Fibroblast of peridontal ligament (primary cell): ENCODE measurements at regions not wholly inside any gene's neighbourhood (a gene's known extent, or its start where the extent isn't known, plus 50 kb on each side); places are given as distances from the start of the nearest gene placed in this dataset.
A peak's percentile ranks its signal among the peaks of the same experiment; 100 is the strongest.
"Not testable (repeated sequence)": the region's sequence is repeated elsewhere in the genome, so short reads cannot be mapped to it uniquely, and the experiment has no call there.

Experiments used
- DNase-seq: peaks from one replicate; pipeline ENCODE4 v3.0.0-alpha.2; 2010; ENCODE audit errors: extremely low read depth

DNA sequence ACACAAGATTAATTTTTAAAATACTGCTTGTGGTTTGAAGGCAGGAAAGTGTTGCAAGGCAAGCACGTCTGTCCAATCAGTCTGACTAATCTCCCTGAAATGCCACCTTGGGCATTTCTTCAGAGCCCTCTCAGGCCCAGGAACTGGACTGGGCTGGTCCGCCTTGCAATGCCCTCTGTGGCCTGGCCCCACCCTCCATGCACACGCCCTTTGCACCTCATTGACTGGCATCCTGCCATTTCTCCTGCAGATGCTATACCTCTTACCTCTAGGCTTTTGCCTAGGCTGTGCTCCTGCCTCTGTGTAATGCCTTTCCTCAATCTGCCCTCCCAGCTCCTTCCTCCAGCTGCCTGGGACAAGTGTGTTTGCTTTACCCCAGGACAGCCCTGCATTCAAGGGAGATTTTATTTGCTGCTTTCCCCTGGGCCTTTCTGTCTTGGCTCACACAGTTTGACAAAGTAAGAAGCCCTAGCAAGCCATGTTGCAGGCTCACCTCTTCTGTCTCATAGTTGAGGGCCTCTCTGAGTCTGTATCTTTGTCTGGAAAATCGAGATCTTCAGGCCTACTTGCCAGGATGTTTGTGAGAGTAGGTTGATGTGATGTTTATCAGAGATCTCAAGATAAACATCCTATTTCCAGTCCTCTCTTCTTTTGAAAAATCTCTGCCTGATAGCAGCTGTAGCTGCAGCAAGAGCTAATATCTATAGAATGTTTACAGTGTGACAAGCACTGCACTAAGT, 149.2 kb upstream of the JUN start:
- DNase-seq = peak; percentile 82

DNA sequence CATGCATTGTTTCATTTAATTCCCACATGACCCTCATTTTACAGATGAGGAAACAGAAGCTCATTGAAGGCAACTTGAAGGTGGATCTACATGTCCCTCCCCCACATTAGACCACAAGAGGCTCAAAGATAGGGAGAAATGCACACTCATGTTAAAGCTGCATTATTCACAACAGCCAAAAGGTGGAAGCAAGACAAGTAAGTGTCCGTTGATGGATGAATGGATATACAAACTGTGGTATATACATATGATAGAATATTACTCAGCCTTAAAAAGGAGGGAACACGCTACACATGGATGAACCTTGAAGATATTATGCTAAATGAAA, 149.7 kb upstream of the JUN start:
- DNase-seq = no peak

DNA sequence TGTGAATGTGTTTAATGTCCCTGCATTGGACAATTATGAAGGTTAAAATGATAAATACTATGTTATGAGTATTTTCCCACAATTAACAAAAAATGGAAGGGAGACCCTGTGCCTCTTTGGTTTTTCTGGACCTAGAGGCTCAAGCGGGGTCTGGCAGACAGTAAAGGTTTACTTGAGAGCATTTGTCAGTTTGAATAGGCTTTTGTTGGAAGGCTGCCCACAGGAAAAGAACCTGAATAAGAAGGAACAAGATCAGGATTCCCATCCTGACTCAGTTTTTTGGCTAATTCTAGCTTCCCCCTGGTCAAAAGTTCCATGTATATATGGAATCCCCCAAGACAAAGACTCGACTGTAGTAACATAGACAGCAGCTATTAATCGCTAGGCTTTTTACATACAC, 150.9 kb upstream of the JUN start:
- DNase-seq = no peak

DNA sequence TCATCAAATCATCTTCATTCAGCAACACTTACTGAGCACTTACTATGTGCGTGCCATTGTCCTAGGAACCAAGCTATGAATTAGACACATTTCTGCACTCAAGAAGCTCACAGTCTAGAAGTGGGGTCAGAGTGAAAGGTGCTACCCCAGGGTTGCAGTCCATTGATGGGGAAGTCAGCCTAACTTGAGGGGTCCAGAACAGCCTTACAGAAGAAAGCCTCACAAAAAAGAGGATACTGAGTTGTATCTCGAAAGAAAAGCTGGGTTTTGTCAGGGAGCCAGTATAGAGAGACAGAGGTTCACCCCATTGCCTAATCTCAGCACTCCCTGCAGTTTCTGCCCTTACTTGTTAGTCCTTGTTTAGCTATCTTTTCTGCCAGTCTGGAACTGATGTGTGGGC, 153.1 kb upstream of the JUN start:
- no peak for DNase-seq

DNA sequence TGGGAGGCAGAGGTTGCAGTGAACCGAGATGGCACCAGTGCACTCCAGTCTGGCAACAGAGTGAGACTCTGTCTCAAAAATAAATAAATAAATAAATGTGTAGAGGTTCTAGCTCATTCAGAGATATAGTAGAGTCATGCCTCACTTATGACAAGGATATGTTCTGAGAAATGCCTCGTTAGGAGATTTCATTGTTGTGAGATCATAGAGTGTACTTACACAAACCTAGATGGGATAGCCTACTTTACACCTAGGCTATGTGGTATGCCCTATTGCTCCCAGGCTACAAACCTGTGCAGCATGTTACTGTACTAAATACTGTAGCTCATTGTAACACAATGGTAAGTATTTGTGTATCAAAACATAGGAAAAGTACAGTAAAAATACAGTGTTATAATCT, 155.3 kb upstream of the JUN start:
- DNase-seq = no peak

DNA sequence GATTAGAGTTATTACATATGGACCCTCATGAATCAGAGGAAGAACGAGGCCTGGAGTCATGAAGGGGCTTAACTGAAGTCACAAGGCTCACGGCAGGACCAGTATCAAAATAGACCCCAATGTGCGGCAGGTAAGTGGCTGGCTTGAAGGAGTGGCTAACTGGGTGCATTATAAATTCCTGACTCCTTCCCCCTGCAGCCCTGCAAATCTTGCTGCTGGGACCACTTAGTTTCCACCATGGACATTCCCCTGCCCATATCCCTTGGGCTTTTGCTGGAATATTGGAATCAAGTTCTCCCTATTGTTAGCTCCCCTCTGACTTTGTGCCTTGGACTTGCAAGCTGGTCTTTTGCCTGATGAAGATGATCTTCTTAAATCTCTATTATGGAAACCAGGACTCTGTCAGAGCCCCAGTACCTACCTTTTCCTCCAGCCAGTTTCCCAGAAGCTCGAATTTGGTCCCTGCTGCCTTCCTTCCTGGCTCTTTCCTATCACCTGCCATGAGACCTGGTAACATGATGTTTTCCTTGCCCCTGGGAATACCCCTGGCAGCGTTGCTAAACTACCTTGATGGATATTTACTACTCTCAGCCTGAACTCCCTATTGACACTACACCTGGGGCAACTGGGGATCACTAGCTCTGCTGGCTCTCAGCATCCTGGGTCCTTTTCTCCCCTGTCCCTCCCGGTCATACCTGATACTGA, 156.0 kb upstream of the JUN start:
- DNase-seq = no peak

DNA sequence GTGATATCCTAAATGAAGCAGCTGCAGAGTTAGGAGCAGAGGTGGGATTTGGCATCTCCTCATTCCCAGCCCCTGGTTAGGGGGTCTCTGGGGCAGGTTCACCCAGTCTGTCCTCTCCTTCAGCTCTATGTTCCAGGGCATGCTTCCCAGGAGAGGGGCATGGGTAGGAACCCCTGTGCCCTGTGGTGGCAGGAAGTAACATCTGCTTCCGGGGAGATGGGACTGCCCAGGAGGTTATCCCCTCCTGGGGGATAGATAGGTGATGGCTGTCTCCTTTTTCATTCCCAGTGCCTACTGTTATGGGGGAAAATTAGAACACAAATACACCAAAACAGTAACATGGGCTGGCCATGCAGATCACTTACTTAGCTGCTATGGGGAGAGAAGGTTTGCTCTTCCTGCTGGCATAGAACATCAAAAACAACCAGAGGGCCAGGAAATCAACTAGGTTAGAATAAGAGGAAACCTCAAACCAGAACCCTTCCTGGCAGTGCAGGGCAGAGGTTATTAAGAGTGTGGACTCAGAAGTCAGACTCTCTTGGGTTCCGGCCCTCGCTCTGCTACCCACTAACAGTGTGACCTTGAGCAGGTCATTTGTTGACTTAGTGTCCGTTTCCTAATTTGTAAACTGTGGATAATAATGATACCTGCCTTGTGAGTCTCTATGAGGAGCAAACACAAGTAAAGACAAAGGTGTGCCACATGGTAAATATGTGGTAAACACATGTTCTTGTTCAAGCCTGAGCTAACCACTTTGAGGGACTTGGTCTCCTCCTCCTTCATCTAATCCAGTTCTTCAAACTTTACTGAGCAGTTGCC, 157.8 kb upstream of the JUN start:
- no peak for DNase-seq

DNA sequence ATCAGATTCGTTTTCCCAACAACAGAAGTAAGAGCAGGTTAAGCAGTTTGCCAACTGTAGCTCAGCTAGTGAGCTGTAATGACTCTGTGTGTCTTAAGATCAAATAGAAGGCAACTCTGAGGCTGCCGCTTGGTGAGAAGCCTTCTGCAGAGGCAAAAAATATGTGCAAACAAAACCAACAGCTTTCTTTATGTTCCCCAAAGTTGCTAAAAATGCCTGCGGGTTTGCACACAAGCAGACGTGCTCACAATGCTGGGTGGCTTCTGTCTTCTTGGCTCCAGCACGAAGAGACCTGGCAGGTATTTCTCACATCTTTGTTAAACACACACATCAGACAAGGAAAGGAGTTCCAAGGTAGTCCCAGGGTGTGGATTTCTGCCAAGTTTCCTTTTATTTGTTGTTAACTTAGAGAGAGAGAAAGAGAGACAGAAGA, 158.9 kb upstream of the JUN start:
- DNase-seq = no peak

DNA sequence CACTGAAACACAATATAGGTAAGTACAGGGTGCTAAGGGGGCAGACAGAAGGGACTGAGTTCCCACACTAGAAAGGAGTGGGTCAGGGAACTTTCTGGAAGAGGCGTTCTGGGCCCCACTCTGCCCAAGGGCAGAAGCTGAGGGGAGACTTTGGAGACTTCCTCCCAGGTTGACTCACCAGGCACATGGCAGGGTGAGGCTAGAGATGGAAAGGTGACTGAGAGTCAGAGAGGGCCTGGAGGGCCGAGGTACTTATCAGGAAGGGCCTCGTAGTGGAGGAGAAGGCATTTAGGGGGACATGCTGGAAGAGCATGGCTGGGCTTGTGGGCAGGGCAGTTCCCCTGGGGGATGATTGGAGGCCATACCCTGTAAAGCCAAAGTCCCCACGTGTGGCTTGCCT, 159.9 kb upstream of the JUN start:
- DNase-seq = no peak

DNA sequence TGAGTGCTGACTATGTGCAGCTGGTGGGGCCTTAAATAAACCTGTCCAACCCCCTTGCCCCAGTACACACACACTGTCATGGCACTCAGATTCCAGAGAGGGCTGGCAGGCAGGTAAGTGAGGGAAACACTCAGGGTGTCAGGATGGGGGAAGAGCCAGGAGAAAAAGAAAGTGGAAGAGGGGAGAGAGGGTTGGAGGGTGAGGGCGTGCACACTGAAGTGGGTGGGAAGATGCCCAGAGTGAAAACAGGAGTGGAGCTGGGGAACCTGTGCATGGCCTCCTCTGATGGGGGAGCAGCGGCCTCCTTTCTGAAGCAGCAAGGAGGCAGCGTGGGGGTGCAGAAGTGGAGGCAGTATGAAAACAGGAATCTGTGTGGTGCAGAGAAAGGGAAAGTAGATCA, 160.6 kb upstream of the JUN start:
- no peak for DNase-seq

DNA sequence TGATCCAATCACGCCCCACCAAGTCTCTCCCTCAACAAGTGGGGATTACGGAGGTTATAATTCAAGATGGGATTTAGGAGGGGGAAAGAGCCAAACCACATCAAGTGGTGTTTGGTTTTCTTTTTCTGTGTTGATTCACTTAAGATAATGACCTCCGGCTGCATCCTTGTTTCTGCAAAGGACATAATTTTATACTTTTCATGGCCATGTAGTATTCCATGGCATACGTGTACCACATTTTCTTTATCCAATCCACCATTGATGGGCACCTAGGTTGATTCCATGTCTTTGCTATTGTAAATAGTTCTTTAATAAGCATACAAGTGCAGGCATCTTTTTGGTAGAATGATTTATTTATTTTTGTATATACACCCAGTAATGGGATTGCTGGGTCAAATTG, 162.5 kb upstream of the JUN start:
- DNase-seq = no peak

DNA sequence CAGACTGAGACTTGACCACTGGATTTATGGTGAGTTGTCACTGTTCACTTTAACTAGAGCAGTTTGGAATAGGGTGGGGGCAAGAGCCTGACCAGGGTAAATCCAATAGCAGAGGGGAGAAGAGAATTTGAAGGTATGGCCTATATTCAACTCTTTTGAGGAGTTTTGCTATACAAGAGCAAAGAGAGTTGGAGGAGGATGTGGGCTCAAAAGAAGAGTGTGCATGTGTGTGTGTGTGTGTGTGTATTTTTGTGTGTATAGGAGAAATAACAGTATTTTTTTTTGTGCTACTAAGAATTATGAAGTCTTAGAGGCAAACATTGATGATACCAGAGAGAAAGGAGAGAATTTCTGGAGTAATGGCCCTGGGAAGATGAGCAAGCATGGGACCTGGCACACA, 164.8 kb upstream of the JUN start:
- no peak for DNase-seq

DNA sequence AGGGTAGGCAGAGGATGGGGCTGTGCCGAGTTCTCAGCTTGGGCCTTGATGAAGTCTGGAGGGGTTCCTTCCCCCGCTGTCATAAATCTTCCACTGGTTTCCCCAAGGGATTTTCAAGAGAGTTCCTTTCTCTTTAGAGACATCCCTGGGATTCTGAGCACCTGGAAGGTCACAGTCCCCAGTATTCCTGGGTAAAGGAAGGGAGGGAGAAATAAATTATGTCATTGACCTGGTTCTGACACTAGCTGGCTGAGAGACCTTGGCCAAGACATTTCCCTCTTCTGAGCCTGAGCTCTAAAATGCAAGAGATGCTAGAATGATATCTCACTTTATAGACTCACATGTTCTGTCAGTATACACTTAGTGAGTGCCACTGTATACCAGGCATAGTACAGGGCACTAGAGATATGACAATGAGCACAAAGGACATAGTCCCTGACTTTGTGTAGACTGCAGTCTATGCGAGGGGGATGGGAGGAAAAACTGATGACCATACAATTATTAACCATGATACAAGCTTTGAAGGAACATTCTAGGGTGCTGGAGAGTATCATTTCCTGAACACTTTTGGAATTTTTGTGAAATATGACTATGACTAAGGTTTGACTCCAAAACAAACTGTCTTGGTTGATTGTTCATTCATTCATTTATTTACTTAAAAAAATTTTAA, 165.8 kb upstream of the JUN start:
- no peak for DNase-seq

DNA sequence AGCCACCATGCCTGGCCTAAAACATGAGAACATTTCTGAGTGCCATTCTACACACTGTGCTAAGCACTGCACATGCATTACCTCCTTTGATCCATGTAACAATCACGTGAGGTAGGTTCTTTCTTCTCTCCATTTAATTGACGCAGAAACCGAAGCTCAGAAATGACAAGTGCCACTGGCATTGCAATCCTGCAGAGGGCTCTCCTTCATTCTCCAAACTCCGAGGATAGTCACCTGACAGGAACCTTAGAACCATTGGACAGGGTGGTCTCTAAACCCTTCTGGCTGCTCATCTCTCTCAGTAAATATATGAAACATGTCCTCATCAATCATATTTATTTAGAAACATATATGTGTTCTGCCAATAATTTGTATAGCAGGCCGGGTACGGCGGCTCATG, 167.1 kb upstream of the JUN start:
- DNase-seq = no peak

DNA sequence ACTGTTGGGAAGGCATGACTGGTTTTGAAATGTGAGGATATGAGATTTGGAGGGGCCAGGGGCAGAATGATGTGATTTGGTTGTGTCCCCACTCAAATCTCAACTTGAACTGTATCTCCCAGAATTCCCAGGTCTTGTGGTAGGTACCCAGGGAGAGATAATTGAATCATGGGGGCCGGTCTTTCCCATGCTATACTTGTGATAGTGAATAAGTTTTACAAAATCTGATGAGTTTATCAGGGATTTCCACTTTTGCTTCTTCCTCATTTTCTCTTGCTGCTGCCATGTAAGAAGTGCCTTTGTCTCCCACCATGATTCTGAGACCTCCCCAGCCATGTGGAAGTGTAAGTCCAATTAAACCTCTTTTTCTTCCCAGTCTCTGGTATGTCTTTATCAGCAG, 170.1 kb upstream of the JUN start:
- not testable (repeated sequence) for DNase-seq

DNA sequence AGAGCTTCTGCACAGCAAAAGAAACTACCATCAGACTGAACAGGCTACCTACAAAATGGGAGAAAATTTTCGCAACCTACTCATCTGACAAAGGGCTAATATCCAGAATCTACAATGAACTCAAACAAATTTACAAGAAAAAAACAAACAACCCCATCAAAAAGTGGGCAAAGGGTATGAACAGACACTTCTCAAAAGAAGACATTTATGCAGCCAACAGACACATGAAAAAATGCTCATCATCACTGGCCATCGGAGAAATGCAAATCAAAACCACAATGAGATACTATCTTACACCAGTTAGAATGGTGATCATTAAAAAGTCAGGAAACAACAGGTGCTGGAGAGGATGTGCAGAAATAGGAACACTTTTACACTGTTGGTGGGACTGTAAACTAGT, 179.4 kb upstream of the JUN start:
- not testable (repeated sequence) for DNase-seq

DNA sequence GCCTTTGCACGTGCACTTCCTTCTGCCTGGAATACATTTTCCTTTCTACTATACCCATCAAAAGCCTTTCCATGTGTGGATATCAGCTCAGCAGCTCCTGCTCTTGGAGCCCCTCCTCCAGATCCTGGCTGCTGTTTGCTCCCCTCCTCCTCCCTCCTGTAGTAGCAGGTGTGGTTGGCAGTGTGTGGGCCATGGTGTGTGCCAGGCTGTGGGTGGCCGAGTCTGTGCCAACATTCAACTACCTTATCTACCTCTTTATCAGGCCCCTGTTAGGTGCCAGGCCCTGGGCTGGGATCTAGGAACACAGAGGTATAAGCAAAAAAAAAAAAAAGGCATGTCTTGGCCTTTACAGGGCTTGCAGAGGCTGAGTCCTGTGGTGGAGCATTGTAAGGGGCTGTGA, 180.6 kb upstream of the JUN start:
- no peak for DNase-seq

DNA sequence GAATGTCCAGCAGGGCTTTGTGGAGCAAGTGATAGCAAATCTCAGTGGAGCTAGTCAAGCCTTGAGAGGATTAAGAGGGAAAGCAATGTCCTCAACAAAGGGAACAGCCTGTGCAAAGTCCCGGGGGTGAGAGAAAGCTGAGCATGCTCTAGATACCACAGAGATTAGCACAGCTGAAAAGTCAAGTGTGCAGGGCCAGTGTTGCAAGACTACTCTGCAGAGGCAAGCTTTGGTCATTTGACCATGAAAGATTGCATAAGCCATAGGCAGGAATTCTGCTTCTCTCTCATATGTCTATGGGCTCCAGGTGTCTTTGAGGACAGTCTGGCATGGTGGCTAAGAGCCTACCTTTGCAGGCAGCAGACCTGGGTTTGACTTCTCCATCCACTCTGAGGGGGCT, 181.0 kb upstream of the JUN start:
- DNase-seq = peak; percentile 59

DNA sequence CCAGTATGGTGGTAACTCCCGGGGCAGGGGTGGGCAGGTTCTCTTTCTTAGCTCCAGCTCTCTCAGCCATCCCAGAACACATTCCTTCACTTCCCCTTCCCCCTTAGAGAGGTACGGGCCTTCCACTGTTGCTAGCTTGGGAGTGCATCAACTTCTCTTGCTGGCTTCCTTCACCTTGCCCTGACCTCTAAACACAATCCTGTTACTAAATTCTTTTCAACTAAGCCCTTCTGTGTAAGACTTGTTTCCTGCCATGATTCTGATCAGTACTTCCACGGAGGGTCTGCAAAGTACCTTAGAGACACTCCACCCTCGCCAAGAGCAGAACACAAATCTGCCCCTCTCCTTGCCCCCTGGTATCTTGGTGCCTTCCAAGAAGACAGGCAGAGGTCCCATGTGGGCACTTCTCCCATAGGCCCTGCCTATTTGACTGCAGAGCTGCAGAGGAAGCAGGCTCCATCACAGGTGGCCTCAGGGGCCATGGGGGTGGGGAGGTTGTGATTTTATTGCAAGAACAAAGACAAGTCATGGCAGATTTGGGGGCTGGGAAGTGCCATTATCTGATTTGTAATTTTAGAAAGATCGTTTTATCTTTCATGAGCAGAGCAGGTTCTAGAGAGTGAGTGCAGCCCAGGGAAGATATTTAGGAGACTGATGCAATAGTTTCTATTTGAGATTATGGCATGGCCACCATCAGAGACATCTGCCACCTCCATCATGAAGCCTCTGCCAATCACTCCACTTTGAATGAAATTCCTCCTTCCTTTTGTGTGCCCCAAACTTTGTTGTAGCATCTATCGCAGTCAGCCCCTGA, 182.5 kb upstream of the JUN start:
- no peak for DNase-seq

DNA sequence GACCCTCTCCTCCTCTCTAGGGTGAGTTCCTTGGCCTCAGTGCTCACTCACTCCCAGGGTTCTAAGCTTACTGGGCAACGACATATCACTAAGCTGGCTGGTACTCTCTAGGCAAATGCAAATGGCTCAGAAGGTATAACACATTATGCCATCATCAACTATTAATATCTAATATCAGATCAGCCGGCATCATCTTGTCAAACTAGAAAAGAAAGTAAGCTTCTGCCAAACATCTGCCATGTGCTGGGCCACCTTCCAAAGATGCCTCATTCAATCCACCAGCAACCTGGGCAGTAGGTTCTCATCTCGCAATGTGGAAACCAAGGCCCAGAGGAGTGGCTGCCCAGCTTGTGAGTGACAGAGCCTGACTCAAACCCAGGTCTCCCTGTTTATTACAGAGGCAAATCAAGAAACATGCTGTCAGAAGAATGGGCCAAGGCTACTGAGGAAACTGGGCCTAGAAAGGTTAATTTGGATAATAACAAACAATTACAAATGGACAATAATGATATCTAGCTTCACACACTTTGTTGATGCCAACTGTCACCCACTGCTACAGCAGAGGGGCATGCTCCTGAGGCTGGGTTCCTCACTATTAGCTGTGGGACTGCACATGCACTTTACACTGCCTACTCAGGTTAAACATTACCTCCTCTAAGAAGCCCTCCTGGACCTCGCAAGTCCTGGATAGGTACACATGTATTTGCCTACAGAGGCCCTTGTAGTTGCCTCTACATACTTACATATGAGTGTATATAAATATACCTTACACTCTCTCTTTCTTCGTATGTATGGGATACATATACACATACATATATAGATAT, 183.3 kb upstream of the JUN start:
- no peak for DNase-seq
